HG03108 (cell line): ENCODE measurements at regions not wholly inside any gene's neighbourhood (a gene's known extent, or its start where the extent isn't known, plus 50 kb on each side); places are given as distances from the start of the nearest gene placed in this dataset.

Experiments used
- ATAC-seq: cut with Tn5 transposase; IDR thresholded peaks from one replicate; pipeline ENCODE4 v1.9.1; 2021; ENCODE audit warnings: moderate library complexity; ENCODE audit not compliant: unreplicated experiment

DNA sequence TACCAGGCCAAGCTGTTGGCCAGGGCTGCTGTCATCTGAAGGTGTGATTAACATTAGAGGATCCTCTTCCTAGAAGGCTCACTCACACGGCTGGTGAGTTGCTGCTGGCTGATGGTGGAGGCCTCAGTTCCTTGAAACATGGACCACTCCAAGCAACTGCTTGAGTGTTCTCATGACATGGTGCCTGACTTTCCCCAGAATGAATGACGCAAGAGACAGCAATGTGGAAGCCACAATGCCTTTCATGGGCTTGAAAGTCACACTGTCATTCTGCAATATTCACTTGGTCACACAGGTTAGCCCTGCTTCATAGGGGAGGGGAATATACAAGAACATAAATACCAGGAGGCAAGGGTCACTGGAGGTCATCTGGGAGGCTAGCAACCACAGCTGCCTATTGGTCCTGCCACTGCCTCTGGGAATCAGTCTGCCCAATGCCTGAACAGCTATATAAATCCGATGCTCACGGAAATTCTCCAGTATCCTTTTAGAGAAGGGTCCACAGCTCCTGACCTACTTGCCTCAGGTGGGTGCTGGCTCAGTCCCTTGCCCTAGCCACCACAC, 97.1 kb upstream of the MAML3 start:
- no peak for ATAC-seq

DNA sequence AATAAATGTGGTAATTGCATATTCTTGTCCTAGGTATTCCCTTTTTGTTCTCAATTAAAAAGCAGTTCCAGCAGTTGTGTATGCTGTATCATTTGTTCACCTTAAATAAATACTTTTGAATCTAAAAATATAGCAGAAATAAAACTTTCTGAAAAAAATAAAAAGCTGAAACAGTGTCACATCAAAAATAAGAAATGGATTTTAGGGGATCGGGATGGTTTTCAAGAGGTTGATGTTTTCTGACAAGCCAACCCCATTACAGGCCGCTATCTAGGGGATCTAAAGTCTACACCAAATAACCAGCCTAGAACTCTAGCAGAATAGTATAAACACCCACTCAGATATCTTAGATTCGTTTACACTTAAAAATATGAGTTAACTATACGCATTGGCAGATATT, 95.4 kb upstream of the MAML3 start:
- no peak for ATAC-seq

DNA sequence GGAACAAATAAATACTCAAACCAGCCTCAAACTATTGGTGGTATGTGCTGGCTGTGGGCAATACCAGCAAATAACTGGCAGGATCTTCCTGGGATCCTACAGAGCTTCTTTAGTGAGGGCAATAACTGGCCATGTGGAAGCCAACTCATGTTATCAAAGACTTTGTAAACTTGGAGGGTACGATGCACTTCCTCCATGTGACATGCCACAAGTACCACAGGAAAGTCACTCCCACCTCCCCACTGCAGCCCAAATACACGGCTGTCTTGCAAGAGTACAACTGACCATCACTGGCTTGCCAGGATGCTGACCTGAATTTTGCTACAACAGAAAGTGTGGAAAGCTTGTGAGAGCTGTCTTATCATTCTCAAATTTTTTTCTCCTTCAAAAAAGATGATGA, 93.3 kb upstream of the MAML3 start:
- no peak for ATAC-seq

DNA sequence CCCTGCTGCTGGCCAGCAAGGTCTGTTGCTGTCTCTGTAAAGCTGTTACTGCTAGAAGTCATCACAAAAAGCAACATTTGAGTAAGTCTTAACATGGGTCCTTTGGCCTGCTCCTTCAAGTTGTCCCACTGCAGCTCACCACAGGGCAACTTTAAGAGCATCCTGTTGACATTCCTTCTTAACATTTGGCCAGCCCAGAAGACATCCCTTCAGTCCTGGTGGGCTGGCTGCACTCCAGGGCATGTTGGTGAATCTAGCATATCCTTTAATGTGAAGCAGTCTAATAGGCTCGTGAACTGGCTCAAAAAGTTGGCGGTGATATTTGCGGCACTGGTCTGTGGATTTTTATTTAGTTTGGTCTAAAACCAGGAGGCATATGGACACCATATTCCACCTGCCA, 92.2 kb upstream of the MAML3 start:
- no peak for ATAC-seq

DNA sequence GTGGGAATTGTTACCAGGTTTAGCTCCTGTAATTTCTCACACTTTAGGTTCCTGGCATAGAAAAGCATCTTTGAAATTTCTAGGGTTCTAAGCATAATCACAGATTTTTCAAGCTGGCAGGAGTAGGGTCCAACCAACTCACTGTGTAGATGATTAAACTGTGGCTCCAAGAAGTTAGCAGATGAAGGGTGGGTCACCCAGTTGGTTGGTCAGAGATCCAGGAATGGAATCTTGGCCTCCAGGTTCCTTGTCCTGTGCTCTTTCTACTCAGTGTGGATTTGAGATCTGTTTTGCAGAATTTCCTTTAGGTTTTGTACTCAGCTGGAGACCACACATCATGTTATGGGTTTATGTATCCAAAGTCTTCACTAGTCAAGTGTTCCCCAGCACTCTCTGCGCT, 90.3 kb upstream of the MAML3 start:
- ATAC-seq, result no peak

DNA sequence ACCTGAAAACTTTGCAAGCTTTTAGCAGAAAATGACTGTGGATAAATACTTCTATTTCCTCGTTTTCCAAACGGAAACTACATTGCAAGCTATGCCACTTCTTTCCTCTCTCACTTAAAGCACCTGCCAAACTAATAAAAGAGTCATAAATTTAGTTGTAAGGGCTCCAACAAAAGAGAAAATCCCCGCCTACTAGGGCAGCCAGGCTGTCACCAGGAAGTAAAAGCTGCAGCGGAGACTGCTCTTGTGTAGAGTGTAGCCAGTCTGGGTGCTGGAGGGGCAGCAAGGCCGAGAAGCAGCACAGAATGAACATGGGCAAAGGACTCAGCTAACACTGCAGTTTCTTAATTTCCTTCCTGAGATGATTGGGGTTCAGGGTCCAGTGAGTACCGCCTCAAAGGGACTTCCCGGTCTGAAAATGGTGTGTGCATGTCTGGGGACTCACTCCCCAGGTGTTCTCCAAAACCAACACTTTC, 89.3 kb upstream of the MAML3 start:
- peak; percentile 75 for ATAC-seq

DNA sequence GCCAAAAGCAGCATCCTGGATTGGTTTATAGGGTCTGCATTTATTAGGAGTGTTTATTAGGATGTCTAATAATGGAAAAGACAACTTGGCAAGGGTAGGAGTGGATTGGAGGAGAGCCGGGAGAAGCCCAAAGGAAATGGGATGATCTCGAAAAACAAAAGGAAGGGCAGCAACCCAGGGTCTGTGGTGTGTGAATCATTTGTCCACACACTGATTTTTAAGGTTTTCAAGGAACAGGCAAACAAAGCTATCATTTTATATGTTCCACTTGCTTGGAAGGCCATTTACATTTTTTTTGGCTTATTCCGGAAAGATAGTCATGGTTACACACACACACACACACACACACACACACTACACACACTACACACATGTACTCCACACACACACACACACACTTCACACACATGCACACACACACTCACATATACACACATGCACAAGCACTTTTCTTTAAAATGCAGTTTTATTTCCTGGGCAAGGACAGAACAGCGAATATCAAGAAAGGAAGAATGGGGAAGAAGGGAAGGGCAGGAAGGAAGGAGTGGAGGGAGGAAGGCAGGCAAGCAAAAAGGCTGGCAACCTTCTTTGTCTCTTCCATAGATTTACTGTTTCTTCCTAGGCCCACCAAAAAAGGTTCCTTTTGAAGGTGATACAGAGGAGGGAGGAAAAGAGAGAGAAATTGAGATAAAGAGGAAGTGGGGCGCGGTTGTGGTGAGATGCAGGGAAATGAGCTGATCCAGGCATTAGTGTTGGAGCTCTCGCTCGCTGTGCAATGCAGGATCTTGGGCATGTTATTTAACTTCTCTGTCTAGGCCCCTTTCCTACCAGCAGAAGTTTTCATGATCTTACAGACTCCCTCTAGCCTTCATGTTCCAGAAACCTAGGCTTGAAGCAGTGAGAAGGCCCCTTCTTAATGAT, 88.6 kb upstream of the MAML3 start:
- ATAC-seq, result peak; percentile 27

DNA sequence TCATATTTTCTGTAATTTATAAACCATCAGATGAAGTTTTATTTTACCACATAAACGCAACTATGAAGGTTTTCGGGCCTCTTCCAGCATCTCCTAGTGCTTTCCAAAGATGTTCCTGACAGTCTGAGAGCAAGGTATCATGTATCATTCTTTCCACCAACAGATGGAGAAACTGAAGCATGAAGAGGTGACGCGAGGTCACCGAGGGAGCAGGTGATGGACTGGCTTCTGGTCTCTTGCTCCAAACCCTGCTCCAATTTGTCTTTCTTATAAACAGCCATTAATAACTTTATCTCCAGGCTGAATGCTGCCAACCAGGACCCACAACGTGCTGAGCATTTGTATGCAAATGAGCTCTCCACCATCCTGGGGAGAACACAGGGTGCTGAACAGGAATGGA, 86.3 kb upstream of the MAML3 start:
- ATAC-seq, result no peak

DNA sequence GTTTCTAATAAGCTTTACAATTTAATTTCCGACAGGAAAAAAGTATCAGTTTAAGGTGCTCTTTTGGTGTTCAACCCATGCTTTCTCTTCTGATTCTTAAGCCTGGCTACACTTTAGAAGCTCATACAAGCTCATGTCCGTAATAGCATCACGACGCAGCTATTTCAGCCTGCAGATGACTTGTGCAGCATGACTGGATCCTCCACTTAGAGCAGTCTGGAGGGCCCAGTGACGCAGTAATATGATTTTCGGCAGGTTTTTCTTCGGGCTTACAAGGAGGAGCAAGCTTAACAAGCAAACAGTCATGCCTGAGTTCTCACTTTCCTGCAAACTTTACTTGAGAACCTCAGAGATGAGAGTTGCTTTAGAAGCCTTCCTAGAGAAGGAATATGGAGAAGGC, 85.3 kb upstream of the MAML3 start:
- ATAC-seq, result no peak

DNA sequence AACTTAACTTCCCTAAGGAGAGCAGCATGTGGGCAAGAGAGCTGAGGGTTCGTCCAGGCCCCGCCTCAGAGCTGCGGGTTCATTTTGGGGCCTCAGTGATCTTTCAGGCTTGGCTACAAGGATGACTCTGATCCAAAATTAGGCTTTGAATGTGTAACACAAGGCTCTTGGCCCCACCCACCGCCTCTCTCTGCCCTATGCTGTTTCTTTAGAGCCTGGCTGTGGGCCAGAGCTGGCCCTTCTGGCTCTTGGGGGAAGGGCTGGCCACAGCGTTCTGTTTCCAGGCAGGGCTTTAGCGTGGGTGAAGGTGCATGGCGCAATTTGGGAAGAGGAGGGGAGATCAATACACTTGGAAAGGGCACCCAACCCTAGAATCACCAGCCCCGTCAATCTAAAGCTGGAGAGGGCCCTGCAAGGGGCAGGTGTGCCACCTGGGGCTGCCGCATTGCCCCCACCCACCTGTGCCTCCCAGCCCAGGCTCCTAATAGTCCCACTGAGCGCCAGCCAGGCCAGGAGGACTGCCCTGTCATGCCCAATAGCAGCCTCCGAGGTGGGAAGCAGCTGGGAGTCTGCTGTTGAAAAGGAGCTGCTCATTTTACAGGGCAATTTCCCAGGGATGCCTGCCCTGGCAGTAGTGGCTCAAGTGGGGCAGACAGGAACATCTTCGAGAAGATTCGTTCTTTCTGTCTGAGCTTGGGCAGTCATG, 84.5 kb upstream of the MAML3 start:
- no peak for ATAC-seq

DNA sequence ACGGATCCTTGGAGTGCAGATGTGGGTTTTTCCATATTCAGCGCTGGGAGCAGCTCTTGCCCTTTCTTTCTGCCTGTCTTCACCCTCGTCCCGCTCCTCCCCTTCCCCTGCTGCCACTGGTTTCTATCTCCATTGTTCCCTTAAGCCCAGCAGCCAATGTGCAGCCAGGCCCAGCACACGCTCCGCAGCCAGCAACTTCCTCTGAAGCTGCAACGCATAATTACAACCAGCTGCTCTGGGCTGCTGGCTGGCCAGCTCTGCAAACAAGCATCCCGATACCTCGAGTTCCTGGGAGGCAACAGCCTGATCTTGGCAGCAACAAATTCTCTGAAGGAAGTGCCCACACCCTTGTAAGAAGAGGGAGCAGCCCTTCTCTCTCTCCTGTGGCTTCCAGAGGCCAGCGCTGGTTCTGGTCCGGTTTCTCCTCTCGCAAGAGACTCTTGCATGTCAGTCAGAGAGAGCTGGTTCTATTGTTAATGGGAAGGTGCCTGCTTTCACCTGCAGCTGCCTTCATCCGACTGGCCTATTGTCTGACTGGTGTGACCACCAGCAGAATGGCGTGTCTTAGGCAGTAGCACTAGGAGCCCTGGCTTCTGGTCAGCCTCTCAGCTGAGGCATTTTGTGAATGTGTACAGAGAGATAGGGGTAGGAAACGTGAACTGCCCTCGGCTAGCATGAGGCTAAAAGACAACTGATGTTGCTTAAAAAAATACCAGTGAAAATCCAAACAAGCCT, 83.8 kb upstream of the MAML3 start:
- no peak for ATAC-seq

DNA sequence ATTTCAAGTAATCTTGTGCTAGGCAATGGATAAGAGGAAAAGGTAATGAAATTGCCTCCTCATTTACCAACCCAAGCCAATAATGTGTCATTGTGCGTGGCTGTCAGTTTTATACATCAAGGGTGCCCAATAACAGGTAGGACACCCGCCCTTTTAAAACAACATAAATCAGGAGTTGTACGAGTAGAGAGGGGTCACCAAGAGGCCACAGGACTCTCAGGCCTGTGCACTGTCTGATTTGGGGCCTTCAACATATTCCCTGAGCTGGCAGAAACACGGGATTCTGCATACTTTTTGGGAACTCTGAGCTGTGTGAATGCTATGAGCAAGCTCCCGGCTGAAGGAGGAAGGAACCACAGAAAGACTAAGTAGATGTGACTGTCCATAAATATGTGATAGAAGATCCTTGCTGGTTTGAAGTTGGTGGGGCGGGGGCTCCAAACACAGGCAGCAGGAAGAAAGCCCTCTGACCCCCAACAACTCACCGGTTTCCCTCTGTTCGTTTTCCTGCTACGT, 82.7 kb upstream of the MAML3 start:
- ATAC-seq, result no peak

DNA sequence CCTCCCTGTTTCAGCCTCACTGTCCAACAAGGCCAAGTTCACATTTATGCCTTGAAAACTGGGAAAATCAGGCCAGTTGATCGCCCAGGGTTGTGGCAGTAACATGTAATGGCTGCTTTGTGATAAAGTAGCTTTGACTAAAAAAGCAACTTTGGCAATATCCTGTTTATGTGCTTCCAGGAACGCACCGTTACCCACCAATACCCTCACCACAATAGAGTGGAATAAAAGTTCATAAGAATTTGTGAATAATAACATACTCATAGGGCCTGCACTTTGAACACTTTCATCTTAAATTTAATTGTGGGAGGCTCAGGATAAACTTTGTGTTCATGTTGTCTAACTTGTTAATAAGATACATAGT, 80.7 kb upstream of the MAML3 start:
- no peak for ATAC-seq

DNA sequence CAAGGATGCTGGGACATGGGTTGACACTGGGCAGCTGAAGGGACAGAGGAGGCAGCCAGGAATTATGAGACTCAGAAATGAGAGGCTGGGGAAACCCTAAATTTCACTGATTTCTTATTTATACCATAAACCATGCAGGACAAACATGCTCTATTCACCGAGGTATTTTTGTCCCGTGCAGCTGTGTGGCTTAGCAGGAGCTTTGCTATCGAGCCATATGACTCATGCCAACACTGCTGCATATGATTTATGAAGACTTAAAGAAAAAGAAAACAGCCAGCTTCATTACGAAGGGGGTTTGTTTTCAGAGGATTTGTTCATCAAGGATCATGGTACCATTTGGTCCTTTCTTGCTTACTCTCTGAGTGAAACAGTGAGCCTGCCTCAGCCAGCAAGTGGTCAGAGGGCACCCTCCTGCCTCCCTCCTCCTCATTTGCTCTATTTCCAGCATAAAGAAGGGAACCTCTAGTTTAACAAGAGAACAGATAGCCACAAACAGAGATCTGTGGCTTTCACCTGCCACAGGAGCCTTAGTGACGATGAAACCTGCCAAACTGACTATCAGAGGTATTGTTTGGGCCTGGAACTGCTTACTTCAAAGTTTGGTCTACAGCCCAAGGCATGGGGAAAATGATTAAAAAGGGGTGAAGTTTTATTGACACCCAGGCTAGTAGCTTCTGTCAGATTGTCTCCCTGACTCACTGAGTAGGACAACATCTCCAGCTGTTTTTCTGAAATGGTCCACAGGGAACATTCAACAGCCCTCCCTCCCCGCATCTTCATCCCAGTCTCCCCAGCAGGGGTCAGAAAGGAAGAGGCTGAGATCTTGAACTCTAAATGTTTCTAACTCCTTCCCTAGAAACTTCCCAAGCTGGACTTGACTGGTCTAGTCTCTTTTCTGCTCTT, 80.1 kb upstream of the MAML3 start:
- no peak for ATAC-seq

DNA sequence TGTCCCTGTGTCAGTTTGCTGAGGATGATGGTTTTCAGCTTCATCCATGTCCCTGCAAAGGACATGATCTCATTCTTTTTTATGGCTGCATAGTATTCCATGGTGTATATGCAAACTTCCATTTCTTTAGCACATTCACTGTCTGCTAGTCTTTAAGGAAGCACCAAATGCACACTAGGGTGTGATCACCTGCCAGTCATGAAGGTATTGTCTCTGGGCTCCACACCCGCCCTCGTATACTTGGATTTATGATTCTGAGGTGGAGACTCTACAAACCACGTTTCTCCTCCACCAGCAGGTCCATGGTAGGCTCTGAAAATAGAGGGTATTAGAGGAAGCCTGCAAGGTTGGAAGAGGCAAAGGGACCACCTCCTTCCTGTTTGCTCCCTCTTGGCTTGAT, 75.9 kb upstream of the MAML3 start:
- no peak for ATAC-seq

DNA sequence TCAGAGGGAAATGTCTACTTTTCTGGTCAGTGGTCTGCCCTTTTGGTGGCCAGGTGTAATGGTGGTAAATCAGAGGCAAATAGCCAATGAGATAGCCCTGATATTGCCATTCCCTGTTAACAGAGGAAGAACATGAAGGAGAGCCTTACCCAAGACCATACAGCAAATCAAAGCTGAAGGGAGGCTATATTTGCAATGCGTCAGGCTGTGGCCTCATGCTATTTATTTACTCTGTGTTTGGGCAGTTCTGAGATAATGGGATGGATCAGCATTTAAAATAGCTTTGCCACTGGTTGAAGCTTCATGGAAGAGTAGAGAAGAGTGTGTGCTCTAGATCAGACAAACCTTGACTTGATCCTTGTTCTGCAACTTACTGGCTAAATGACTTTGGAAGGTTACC, 73.3 kb upstream of the MAML3 start:
- ATAC-seq, result no peak

DNA sequence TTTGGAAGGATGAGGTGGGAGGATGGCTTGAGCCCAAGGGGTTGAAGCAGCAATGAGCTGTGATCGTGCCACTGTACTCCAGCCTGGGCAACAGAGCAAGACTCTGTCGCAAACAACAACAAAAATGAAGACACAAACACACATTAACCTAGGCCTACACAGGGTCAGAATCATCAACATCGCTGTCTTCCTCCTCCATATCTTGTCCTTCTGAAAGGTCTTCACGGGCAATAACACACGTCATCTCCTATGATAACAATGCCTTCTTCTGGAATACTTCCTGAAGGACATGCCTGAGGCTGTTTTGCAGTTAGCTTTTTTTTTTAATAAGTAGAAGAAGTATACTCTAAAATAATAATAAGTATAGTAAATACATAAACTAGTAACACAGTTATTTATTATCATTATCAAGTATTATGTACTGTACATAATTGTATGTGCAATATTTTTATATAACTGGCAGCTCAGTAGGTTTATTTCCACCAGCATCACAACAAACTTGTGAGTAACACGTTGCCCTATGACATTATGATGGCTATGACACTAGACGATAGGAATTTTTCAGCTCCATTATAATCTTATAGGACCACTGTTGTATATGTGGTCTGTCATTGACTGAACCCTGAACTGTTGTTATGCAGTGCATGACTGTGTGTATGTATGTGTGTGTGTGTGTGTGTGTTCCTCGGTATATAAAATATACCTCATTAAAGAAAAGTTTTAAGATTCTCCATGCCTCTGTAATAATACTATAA, 69.2 kb upstream of the MAML3 start:
- no peak for ATAC-seq

DNA sequence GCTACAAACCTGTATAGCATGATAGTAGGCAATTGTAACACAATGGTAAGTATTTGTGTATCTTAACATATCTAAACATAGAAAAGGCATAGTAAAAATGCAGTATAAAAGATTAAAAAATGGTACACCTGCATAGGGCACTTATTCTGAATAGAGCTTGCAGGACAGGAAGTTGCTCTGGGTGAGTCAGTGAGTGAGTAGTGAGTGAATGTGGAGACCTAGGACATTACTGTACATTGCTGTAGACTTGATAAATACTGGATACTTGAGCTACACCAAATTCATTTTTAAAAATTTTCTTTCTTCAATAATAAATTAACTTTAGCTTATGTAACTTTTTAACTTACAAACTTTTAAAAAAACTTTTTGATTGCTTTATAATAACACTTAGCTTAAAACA, 68.2 kb upstream of the MAML3 start:
- ATAC-seq, result no peak

DNA sequence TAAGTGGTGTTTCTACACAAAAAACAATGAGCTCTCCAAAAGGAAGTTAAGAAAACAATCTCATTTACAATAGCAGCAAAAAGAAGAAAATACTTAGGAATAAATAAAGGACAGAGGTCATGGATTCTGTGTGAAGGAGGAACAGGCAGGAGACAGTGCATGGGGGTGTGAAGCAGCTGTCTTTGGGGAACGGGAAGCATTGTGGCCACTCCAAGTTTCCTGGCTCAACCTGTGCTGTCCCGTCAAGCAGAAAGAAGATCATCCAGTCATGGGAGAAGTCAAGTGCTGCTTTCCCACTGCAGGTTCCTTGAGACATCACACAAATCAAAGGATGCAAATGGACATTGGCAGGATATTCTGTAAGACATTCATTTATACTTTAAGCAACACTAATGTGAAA, 66.1 kb upstream of the MAML3 start:
- ATAC-seq, result no peak
